HG03159 (cell line): ENCODE measurements at regions not wholly inside any gene's neighbourhood (a gene's known extent, or its start where the extent isn't known, plus 50 kb on each side); places are given as distances from the start of the nearest gene placed in this dataset.

Experiments
- ATAC-seq: cut with Tn5 transposase; IDR thresholded peaks from one replicate; pipeline ENCODE4 v1.9.1; 2021; ENCODE audit warnings: mild to moderate bottlenecking, moderate library complexity; ENCODE audit not compliant: unreplicated experiment

- peak; percentile 79 for ATAC-seq
Measured at GRCh38 chr2:160940699-160941098, 219.5 kb upstream of the TANK start.

GRCh38 chr2:160941290-160941846 is 218.9 kb upstream of the TANK start:
- ATAC-seq: no peak

- ATAC-seq: no peak
Measured at GRCh38 chr2:160942476-160943142, 217.6 kb upstream of the TANK start.

GRCh38 chr2:160943414-160943813 is 216.8 kb upstream of the TANK start:
- ATAC-seq: no peak

- ATAC-seq: no peak
Measured at GRCh38 chr2:160952464-160953254, 207.6 kb upstream of the TANK start.

- ATAC-seq: no peak
Measured at GRCh38 chr2:160955578-160955977, 204.7 kb upstream of the TANK start.

- no peak for ATAC-seq
Measured at GRCh38 chr2:160956243-160956802, 203.9 kb upstream of the TANK start.

- no peak for ATAC-seq
Measured at GRCh38 chr2:160963957-160964356, 196.3 kb upstream of the TANK start.

GRCh38 chr2:160967523-160967922 is 192.7 kb upstream of the TANK start:
- no peak for ATAC-seq

- no peak for ATAC-seq
Measured at GRCh38 chr2:160968183-160968582, 192.0 kb upstream of the TANK start.

GRCh38 chr2:160970052-160970965 is 189.9 kb upstream of the TANK start:
- ATAC-seq: no peak

GRCh38 chr2:160973991-160974390 is 186.2 kb upstream of the TANK start:
- ATAC-seq: no peak

GRCh38 chr2:160974803-160975202 is 185.4 kb upstream of the TANK start:
- ATAC-seq: no peak

- ATAC-seq: no peak
Measured at GRCh38 chr2:160976797-160977196, 183.4 kb upstream of the TANK start.

GRCh38 chr2:160977376-160977775 is 182.9 kb upstream of the TANK start:
- no peak for ATAC-seq

GRCh38 chr2:160977854-160978253 is 182.4 kb upstream of the TANK start:
- no peak for ATAC-seq

- ATAC-seq: no peak
Measured at GRCh38 chr2:160984426-160985077, 175.7 kb upstream of the TANK start.

GRCh38 chr2:160989778-160990177 is 170.4 kb upstream of the TANK start:
- ATAC-seq: no peak

GRCh38 chr2:160993654-160994061 is 166.6 kb upstream of the TANK start:
- no peak for ATAC-seq
